SK-N-SH (cell line): ENCODE measurements at regions not wholly inside any gene's neighbourhood (a gene's known extent, or its start where the extent isn't known, plus 50 kb on each side); places are given as distances from the start of the nearest gene placed in this dataset.

Experiments
- EP300 ChIP-seq, 2 experiments: IDR thresholded peaks; 2 replicates each; pipeline versions ENCODE4 v1.4.0 to v1.6.1; 2012; ENCODE audit warnings: borderline replicate concordance in 1 of 2, low read depth in 1 of 2, low read length in 1 of 2
- EZH2phosphoT487 ChIP-seq: fragments of 200-600 bp; sonication (generic); IDR thresholded peaks from 2 replicates; pipeline ENCODE4 v1.6.1; 2017; ENCODE audit warnings: low read depth, mixed run types, mild to moderate bottlenecking, antibody characterized with exemption, moderate library complexity, borderline replicate concordance
- GABPA ChIP-seq: IDR thresholded peaks from 2 replicates; pipeline ENCODE4 v1.4.0; 2012; ENCODE audit warnings: low read depth, mild to moderate bottlenecking
- JUND ChIP-seq: IDR thresholded peaks from 2 replicates; pipeline ENCODE4 v1.4.0; 2012
- MXI1 ChIP-seq: IDR thresholded peaks from 2 replicates; pipeline ENCODE4 v1.6.1; 2012; ENCODE audit warnings: mild to moderate bottlenecking, low read depth, low read length, improper control_type of control experiment
- TCF12 ChIP-seq: IDR thresholded peaks from 2 replicates; pipeline ENCODE4 v1.4.0; 2012
- TEAD4 ChIP-seq: IDR thresholded peaks from 2 replicates; pipeline ENCODE4 v1.4.0; 2012; ENCODE audit warnings: mild to moderate bottlenecking, borderline replicate concordance; ENCODE audit not compliant: insufficient read depth
- YY1 ChIP-seq: IDR thresholded peaks from 2 replicates; pipeline ENCODE4 v1.4.0; 2012; ENCODE audit warnings: low read depth, mild to moderate bottlenecking
- TF ChIP-seq, protein P1 (sequence below): IDR thresholded peaks from 2 replicates; pipeline ENCODE4 v1.6.1; 2012; ENCODE audit warnings: mild to moderate bottlenecking, low read depth, low read length, moderate library complexity
- TF ChIP-seq, protein P2 (sequence below): fragments of 200-600 bp; sonication (generic); IDR thresholded peaks from 2 replicates; pipeline ENCODE4 v1.6.1; 2017; ENCODE audit warnings: antibody characterized with exemption, mild to moderate bottlenecking, moderate library complexity
- TF ChIP-seq, protein P3 (sequence below): IDR thresholded peaks from 2 replicates; pipeline ENCODE4 v1.4.0; 2012; ENCODE audit warnings: low read depth, borderline replicate concordance

DNA sequence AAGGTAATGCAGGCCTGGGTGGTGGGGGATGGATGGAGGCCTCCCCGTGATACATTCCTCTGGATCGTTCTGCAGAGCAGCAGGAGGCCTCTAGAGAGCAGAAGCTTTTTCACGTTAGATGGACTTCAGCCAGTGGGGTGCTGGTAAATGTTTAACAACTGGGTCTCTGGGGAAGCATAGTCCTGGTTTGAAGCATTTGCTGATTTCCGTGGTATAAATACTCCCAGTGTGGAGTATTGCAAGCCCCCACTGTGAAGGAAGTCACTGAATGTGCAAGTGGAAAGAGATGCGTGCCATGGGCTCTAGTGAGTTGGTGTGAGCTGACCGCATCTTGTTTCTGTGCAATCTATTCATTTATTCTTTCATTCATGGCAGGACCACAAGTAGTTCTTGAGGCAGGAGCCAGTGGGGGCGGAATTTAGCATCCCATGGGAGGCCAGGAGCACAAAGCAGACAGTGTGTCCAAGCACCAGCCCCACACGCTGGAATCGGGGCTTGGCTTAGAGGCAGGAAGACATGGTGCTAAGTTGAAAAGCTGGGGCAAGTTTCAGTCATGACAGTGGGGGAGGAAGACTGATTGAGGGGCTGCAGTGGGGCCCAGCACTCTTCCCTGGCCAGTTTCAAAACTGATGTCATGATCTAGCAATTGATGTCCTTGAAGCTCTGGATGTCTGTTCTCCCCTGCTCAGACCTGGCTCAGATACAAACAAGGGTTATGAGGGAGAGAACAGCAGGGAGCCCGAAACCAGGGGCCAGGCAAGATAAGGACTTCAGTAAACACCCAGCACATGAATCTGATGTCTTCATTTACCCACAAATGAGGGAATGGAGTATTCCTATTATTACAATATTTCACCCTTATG is 280.9 kb upstream of the LYZL1 start:
- TF ChIP-seq, protein P1, sequence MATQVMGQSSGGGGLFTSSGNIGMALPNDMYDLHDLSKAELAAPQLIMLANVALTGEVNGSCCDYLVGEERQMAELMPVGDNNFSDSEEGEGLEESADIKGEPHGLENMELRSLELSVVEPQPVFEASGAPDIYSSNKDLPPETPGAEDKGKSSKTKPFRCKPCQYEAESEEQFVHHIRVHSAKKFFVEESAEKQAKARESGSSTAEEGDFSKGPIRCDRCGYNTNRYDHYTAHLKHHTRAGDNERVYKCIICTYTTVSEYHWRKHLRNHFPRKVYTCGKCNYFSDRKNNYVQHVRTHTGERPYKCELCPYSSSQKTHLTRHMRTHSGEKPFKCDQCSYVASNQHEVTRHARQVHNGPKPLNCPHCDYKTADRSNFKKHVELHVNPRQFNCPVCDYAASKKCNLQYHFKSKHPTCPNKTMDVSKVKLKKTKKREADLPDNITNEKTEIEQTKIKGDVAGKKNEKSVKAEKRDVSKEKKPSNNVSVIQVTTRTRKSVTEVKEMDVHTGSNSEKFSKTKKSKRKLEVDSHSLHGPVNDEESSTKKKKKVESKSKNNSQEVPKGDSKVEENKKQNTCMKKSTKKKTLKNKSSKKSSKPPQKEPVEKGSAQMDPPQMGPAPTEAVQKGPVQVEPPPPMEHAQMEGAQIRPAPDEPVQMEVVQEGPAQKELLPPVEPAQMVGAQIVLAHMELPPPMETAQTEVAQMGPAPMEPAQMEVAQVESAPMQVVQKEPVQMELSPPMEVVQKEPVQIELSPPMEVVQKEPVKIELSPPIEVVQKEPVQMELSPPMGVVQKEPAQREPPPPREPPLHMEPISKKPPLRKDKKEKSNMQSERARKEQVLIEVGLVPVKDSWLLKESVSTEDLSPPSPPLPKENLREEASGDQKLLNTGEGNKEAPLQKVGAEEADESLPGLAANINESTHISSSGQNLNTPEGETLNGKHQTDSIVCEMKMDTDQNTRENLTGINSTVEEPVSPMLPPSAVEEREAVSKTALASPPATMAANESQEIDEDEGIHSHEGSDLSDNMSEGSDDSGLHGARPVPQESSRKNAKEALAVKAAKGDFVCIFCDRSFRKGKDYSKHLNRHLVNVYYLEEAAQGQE = no peak
- TF ChIP-seq GABPA = no peak
- TF ChIP-seq JUND = no peak
- TF ChIP-seq, protein P2, sequence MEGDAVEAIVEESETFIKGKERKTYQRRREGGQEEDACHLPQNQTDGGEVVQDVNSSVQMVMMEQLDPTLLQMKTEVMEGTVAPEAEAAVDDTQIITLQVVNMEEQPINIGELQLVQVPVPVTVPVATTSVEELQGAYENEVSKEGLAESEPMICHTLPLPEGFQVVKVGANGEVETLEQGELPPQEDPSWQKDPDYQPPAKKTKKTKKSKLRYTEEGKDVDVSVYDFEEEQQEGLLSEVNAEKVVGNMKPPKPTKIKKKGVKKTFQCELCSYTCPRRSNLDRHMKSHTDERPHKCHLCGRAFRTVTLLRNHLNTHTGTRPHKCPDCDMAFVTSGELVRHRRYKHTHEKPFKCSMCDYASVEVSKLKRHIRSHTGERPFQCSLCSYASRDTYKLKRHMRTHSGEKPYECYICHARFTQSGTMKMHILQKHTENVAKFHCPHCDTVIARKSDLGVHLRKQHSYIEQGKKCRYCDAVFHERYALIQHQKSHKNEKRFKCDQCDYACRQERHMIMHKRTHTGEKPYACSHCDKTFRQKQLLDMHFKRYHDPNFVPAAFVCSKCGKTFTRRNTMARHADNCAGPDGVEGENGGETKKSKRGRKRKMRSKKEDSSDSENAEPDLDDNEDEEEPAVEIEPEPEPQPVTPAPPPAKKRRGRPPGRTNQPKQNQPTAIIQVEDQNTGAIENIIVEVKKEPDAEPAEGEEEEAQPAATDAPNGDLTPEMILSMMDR = no peak
- no peak for TF ChIP-seq EZH2phosphoT487
- TF ChIP-seq TEAD4 = no peak
- TF ChIP-seq YY1 = no peak
- no peak for TF ChIP-seq MXI1
- TF ChIP-seq EP300 (IDR thresholded peaks at IDR 0.05; ENCODE audit: borderline replicate concordance in 1 of 2, low read depth in 1 of 2, low read length in 1 of 2) = no peak
- TF ChIP-seq, protein P3, sequence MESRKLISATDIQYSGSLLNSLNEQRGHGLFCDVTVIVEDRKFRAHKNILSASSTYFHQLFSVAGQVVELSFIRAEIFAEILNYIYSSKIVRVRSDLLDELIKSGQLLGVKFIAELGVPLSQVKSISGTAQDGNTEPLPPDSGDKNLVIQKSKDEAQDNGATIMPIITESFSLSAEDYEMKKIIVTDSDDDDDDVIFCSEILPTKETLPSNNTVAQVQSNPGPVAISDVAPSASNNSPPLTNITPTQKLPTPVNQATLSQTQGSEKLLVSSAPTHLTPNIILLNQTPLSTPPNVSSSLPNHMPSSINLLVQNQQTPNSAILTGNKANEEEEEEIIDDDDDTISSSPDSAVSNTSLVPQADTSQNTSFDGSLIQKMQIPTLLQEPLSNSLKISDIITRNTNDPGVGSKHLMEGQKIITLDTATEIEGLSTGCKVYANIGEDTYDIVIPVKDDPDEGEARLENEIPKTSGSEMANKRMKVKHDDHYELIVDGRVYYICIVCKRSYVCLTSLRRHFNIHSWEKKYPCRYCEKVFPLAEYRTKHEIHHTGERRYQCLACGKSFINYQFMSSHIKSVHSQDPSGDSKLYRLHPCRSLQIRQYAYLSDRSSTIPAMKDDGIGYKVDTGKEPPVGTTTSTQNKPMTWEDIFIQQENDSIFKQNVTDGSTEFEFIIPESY = no peak
- no peak for TF ChIP-seq TCF12
